IMR-90 (cell line): ENCODE measurements at regions not wholly inside any gene's neighbourhood (a gene's known extent, or its start where the extent isn't known, plus 50 kb on each side); places are given as distances from the start of the nearest gene placed in this dataset.

Experiments
- ATAC-seq: fragments of 200-7000 bp; cut with Tn5 transposase; 2 replicates; pipeline ENCODE4 v1.9.1; 2020; ENCODE audit warnings: low read depth, mild to moderate bottlenecking, moderate library complexity
- BruUV-seq: library from RNA; stranded (reverse); fragments of 400-500 nt; replicated peaks from 2 replicates; lab custom pipeline; 2021; lab: Mats Ljungman, UMichigan
- CTCF ChIA-PET: fragments of 300-600 bp; formaldehyde crosslinking; extraction: SDS; loops from one replicate; lab custom pipeline; 2021; ENCODE audit warnings: antibody characterized with exemption; lab: Yijun Ruan, JAX
- POLR2A ChIA-PET: fragments of 300-600 bp; sonication (Branson Sonifier 250); formaldehyde crosslinking; loops from one replicate; lab custom pipeline; 2022; ENCODE audit warnings: antibody characterized with exemption; ENCODE audit not compliant: unreplicated experiment; lab: Charles Lee
- DNase-seq: peaks from one replicate; pipeline ENCODE4 v3.0.0; 2013
- H2AFZ ChIP-seq: replicated peaks from 2 replicates; pipeline ENCODE3; 2013; ENCODE audit warnings: low read length, mild to moderate bottlenecking; ENCODE audit not compliant: poor library complexity
- H2AK5ac ChIP-seq: 2 replicates; pipeline ENCODE4 v1.6.1; 2013; ENCODE audit warnings: low read depth, low read length, inconsistent platforms
- H2AK9ac ChIP-seq: replicated peaks from 2 replicates; pipeline ENCODE3; 2013; ENCODE audit warnings: mild to moderate bottlenecking, low read depth, low read length, moderate library complexity; ENCODE audit not compliant: poor library complexity
- H2BK120ac ChIP-seq: 2 replicates; pipeline ENCODE4 v1.6.1; 2013; ENCODE audit warnings: low read depth, low read length, inconsistent platforms
- H2BK15ac ChIP-seq: 3 replicates; pipeline ENCODE4 v1.6.1; 2013; ENCODE audit warnings: low read depth, low read length, inconsistent platforms
- H2BK20ac ChIP-seq: 2 replicates; pipeline ENCODE4 v1.6.1; 2013; ENCODE audit warnings: low read depth, mild to moderate bottlenecking, inconsistent platforms, low read length, moderate library complexity
- H2BK5ac ChIP-seq: 2 replicates; pipeline ENCODE4 v1.6.1; 2013; ENCODE audit warnings: mild to moderate bottlenecking, low read depth, low read length, inconsistent platforms; ENCODE audit not compliant: poor library complexity, severe bottlenecking
- H3K14ac ChIP-seq: replicated peaks from 2 replicates; pipeline ENCODE4 v1.6.1; 2013; ENCODE audit warnings: low read depth, low read length, inconsistent platforms
- H3K18ac ChIP-seq: 2 replicates; pipeline ENCODE4 v1.6.1; 2013; ENCODE audit warnings: low read depth, low read length, control low read depth
- H3K23ac ChIP-seq: 2 replicates; pipeline ENCODE4 v1.6.1; 2013; ENCODE audit warnings: low read depth, low read length, inconsistent platforms
- H3K27ac ChIP-seq: 2 replicates; pipeline ENCODE4 v1.5.1; 2013; ENCODE audit warnings: mild to moderate bottlenecking, control low read depth, low read length; ENCODE audit not compliant: insufficient read depth
- H3K27me3 ChIP-seq: 2 replicates; pipeline ENCODE4 v1.6.1; 2013; ENCODE audit warnings: low read length; ENCODE audit not compliant: control insufficient read depth, insufficient read depth
- H3K36me3 ChIP-seq: 2 replicates; pipeline ENCODE4 v1.6.1; 2013; ENCODE audit warnings: low read length, mixed read lengths; ENCODE audit not compliant: control insufficient read depth, insufficient read depth
- H3K4ac ChIP-seq: 2 replicates; pipeline ENCODE4 v1.6.1; 2013; ENCODE audit warnings: low read depth, low read length, inconsistent platforms
- H3K4me1 ChIP-seq: 2 replicates; pipeline ENCODE4 v1.6.1; 2013; ENCODE audit warnings: low read length, mixed read lengths; ENCODE audit not compliant: control insufficient read depth, insufficient read depth
- H3K4me2 ChIP-seq: 2 replicates; pipeline ENCODE4 v1.6.1; 2013; ENCODE audit warnings: low read depth, mild to moderate bottlenecking, control low read depth, low read length, moderate library complexity
- H3K4me3 ChIP-seq: 2 replicates; pipeline ENCODE4 v1.5.1; 2013; ENCODE audit warnings: low read depth, mild to moderate bottlenecking, control low read depth, low read length, moderate library complexity; ENCODE audit not compliant: insufficient read depth
- H3K56ac ChIP-seq: 2 replicates; pipeline ENCODE4 v1.6.1; 2013; ENCODE audit warnings: low read length, inconsistent platforms; ENCODE audit not compliant: insufficient read depth; ENCODE audit errors: extremely low read depth
- H3K79me1 ChIP-seq, 2 experiments: 2 replicates each; pipeline ENCODE4 v1.6.1; 2013; ENCODE audit warnings: low read length in 2 of 2, inconsistent platforms in 1 of 2, low read depth in 1 of 2
- H3K9ac ChIP-seq: 2 replicates; pipeline ENCODE4 v1.6.1; 2013; ENCODE audit warnings: low read depth, low read length, control low read depth
- H3K9me1 ChIP-seq: 2 replicates; pipeline ENCODE4 v1.6.1; 2013; ENCODE audit warnings: low read length, inconsistent platforms; ENCODE audit not compliant: insufficient read depth
- H3K9me3 ChIP-seq: 2 replicates; pipeline ENCODE4 v1.6.1; 2013; ENCODE audit warnings: low read length; ENCODE audit not compliant: control insufficient read depth, insufficient read depth
- H4K20me1 ChIP-seq: 2 replicates; pipeline ENCODE4 v1.6.1; 2013; ENCODE audit warnings: low read length, inconsistent platforms; ENCODE audit not compliant: insufficient read depth
- H4K5ac ChIP-seq: 2 replicates; pipeline ENCODE4 v1.6.1; 2013; ENCODE audit warnings: mild to moderate bottlenecking, low read depth, low read length, control low read depth
- H4K8ac ChIP-seq, 2 experiments: 2 replicates each; pipeline ENCODE4 v1.6.1; 2013; ENCODE audit warnings: low read depth in 2 of 2, low read length in 2 of 2, control low read depth in 1 of 2, inconsistent platforms in 1 of 2
- H4K91ac ChIP-seq: 2 replicates; pipeline ENCODE4 v1.6.1; 2013; ENCODE audit warnings: low read depth, low read length, inconsistent platforms; ENCODE audit not compliant: insufficient read depth
- BHLHE40 ChIP-seq: fragments of 150-350 bp; IDR thresholded peaks from 2 replicates; pipeline ENCODE4 v1.6.1; 2016; ENCODE audit warnings: mild to moderate bottlenecking, low read depth, low read length
- CEBPB ChIP-seq: IDR thresholded peaks from 2 replicates; pipeline ENCODE4 v1.6.1; 2012; ENCODE audit warnings: low read depth, low read length, improper control_type of control experiment
- CTCF ChIP-seq: conservative IDR thresholded peaks from 2 replicates; pipeline ENCODE4 v1.5.1; 2012; ENCODE audit warnings: mild to moderate bottlenecking, low read depth, low read length, improper control_type of control experiment
- ELK1 ChIP-seq: fragments of 150-350 bp; IDR thresholded peaks from 2 replicates; pipeline ENCODE4 v1.6.1; 2016; ENCODE audit warnings: low read depth, mild to moderate bottlenecking, low read length, moderate library complexity, borderline replicate concordance
- FOS ChIP-seq: fragments of 150-350 bp; IDR thresholded peaks from 2 replicates; pipeline ENCODE4 v1.6.1; 2016; ENCODE audit warnings: low read depth, low read length
- MAFK ChIP-seq: IDR thresholded peaks from 2 replicates; pipeline ENCODE4 v1.6.1; 2012; ENCODE audit warnings: low read depth, low read length, improper control_type of control experiment
- MAZ ChIP-seq: IDR thresholded peaks from 2 replicates; pipeline ENCODE4 v1.6.1; 2012; ENCODE audit warnings: low read depth, mild to moderate bottlenecking, low read length, improper control_type of control experiment, moderate library complexity, borderline replicate concordance
- MXI1 ChIP-seq: IDR thresholded peaks from 2 replicates; pipeline ENCODE4 v1.6.1; 2012; ENCODE audit warnings: low read depth, mild to moderate bottlenecking, low read length, moderate library complexity, borderline replicate concordance
- NFE2L2 ChIP-seq: fragments of 150-350 bp; IDR thresholded peaks from 2 replicates; pipeline ENCODE4 v1.6.1; 2016; ENCODE audit warnings: low read depth, mild to moderate bottlenecking, low read length
- POLR2A ChIP-seq: IDR thresholded peaks from 2 replicates; pipeline ENCODE4 v1.6.1; 2012; ENCODE audit warnings: mild to moderate bottlenecking, low read depth, low read length
- RCOR1 ChIP-seq: IDR thresholded peaks from 2 replicates; pipeline ENCODE4 v1.6.1; 2012; ENCODE audit warnings: mild to moderate bottlenecking, low read length, improper control_type of control experiment; ENCODE audit not compliant: insufficient replicate concordance
- RFX5 ChIP-seq: IDR thresholded peaks from 2 replicates; pipeline ENCODE4 v1.8.0; 2012; ENCODE audit warnings: low read depth, mild to moderate bottlenecking, low read length, moderate library complexity
- USF2 ChIP-seq: fragments of 150-350 bp; IDR thresholded peaks from 2 replicates; pipeline ENCODE4 v1.6.1; 2017; ENCODE audit warnings: mild to moderate bottlenecking, antibody characterized with exemption, low read length, low read depth
- dilution Hi-C: fragments of 300-500 bp; cut with HindIII; formaldehyde crosslinking; loops from one replicate; pipeline ENCODE4 v1.14.3; 2018; ENCODE audit warnings: low sequenced_read_pairs; ENCODE audit not compliant: unreplicated experiment
- in situ Hi-C: fragments of 300-500 bp; cut with MboI; formaldehyde crosslinking; loops from 3 replicates; pipeline ENCODE4 v1.14.3; 2019; ENCODE audit warnings: low sequenced_read_pairs, inconsistent platforms, mixed read lengths
- intact Hi-C: fragments of 100-400 bp; cut with micrococcal nuclease; formaldehyde crosslinking; loops from 2 replicates; pipeline ENCODE4 v1.10.0; 2022

- Histone ChIP-seq H2AK5ac (no peak overlapping the region), H2BK120ac (no peak overlapping the region), H4K20me1 (no peaks in the 10 kb centered on the region), H3K4me3 (no peak overlapping the region), H4K8ac (no peak overlapping the region), H3K9ac (no peak overlapping the region), H3K9me3 (no peaks in the 10 kb centered on the region), H3K4me2 (no peak overlapping the region), H3K27ac (no peak overlapping the region), H4K91ac (no peak overlapping the region), H4K5ac (no peak overlapping the region), H3K4me1 (peaks cover 4% of the 10 kb centered on the region), H3K4ac (no peak overlapping the region), H2BK20ac (no peak overlapping the region), H2BK5ac (no peak overlapping the region), H3K18ac (no peak overlapping the region), H3K27me3 (no peaks in the 10 kb centered on the region), H3K23ac (no peak overlapping the region), H2AFZ (no peak overlapping the region), H2AK9ac (no peak overlapping the region), H2BK15ac (no peak overlapping the region), H3K56ac (no peak overlapping the region), H3K36me3 (no peaks in the 10 kb centered on the region), H3K14ac (no peak overlapping the region), H3K79me1 (no peaks in the 10 kb centered on the region), H3K9me1 (no peaks in the 10 kb centered on the region)
- no TSS peak for BruUV-seq
- ATAC-seq = no peak
- DNase-seq = no peak
- ChIA-PET POLR2A (no interaction called here), CTCF (interaction anchor here (0.6 to 1.1 kb wide), 2 partner anchors 14 to 20 kb away, joined by 3 to 4 read pairs; no protein-coding TSS in a partner anchor)
- in situ Hi-C loops (no loop called here), dilution Hi-C loops (no loop called here), intact Hi-C loops (no loop called here)
- TF ChIP-seq NFE2L2 (no peak), CEBPB (no peak), USF2 (no peak), RFX5 (no peak), MAZ (no peak), MXI1 (no peak), BHLHE40 (no peak), CTCF (no peak), FOS (no peak), RCOR1 (no peak), ELK1 (no peak), POLR2A (no peak), MAFK (no peak)
These were observed 63.7 kb upstream of the TMCO5A start for GRCh38 chr15:37870711-37871110.
